ENCODE measurements at regions not wholly inside any gene's neighbourhood (a gene's known extent, or its start where the extent isn't known, plus 50 kb on each side); places are given as distances from the start of the nearest gene placed in this dataset.
"Not testable (repeated sequence)": the region's sequence is repeated elsewhere in the genome, so short reads cannot be mapped to it uniquely, and the experiment has no call there.

GRCh38 chr2:89004238-89004637 lies 312.8 kb downstream of the RPIA start:
- not testable (repeated sequence) for TF ChIP-seq CTCF (IDR thresholded peaks at IDR 0.05); MXD4 (CRISPR knock-in tag; IDR thresholded peaks at IDR 0.05; ENCODE audit: borderline replicate concordance); ZNF512 (CRISPR knock-in tag; IDR thresholded peaks at IDR 0.05; ENCODE audit: borderline replicate concordance); E2F5 (CRISPR knock-in tag; IDR thresholded peaks at IDR 0.05); NR3C1 (CRISPR knock-in tag; conservative IDR thresholded peaks at IDR 0.05; ENCODE audit: low read depth); MAX (CRISPR knock-in tag; IDR thresholded peaks at IDR 0.05); STAT6 (CRISPR knock-in tag; conservative IDR thresholded peaks at IDR 0.05; ENCODE audit: low read depth); ATF2 (CRISPR knock-in tag; IDR thresholded peaks at IDR 0.05; ENCODE audit: borderline replicate concordance, low read depth)
